Caki2 (cell line): ENCODE measurements at regions not wholly inside any gene's neighbourhood (a gene's known extent, or its start where the extent isn't known, plus 50 kb on each side); places are given as distances from the start of the nearest gene placed in this dataset.
"Not testable (repeated sequence)": the region's sequence is repeated elsewhere in the genome, so short reads cannot be mapped to it uniquely, and the experiment has no call there.

Experiments used
- DNase-seq: peaks from one replicate; pipeline ENCODE4 v3.0.0-alpha.2; 2015; ENCODE audit warnings: low read depth
- in situ Hi-C: cut with HindIII; loops from 2 replicates; pipeline ENCODE4 v1.10.0; 2016; ENCODE audit warnings: low sequenced_read_pairs, low pct_unique_long_range_greater_than_20kb, mixed read lengths

DNA sequence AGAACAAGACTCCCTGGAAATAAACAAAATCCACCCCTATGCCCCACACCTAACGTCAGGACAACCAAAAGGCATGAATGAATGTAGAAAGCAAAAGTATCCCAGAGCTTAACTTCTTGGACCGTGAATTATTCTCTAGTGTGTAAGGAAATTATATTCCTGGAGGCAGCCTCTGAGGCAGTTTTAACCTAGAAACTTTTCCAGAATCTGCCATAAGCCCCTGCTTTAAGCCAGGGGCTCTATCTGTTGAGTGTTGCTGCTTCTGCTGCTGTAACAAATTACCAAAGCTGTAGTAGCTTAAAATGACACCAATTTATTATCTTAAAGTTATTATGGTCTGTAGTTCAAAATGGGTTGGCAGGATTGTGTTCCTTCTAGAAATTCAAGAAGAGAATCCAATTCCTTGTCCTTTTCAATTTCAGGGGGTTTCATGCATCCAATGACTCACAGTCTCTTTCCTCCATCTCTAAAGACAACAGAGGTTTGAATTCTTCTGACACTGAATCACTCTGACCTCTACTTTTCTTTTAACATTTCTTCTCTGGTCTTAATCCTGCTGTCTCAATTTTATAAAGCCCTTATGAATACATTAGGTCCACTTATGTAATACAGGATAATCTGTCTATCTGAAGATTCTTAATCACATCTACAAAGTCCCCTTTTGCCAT is 242.7 kb downstream of the ATXN7L3B start:
- DNase-seq, result peak; percentile 41
- in situ Hi-C loops, result no loop called here

DNA sequence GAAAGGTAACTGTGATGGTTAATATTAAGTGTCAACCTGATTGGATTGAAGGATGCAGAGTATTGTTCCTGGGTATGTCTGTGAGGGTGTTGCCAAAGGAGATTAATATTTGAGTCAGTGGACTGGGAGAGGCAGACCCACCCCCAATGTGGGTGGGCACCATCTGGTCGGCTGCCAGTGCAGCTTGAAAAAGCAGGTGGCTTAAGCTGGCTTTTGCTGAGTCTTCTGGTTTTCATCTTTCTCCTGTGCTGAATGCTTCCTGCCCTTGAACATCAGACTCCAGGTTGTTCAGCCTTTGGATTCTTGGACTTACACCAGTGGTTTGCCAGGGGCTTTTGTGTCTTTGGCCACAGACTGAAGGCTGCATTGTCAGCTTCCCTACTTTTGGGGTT is 243.2 kb downstream of the ATXN7L3B start:
- DNase-seq, in situ Hi-C loops: not testable (repeated sequence)

DNA sequence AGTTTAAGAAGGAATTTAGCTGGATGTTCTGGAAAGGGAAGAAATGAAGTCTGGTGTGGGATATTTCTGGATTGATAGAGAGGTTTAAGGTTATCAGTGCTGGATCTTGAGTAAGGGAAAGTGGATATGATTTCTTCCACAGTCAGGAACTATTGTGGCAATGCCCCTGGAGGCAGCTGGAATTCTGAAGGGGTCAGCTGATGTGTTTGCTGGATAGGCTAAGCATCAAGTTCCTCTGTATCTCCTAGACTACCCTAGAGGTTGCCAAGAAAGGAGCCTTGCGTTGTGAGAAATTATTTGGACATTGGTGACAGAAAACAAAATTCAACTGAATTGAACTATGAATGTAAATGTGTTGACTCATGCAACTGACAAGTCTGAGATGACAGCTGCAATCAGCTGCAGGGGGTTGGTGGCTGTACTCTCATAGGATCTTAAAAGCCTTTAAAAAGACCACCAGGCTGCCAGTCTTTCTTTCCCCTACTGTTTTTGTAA is 244.4 kb downstream of the ATXN7L3B start:
- DNase-seq, result no peak
- in situ Hi-C loops, result no loop called here

DNA sequence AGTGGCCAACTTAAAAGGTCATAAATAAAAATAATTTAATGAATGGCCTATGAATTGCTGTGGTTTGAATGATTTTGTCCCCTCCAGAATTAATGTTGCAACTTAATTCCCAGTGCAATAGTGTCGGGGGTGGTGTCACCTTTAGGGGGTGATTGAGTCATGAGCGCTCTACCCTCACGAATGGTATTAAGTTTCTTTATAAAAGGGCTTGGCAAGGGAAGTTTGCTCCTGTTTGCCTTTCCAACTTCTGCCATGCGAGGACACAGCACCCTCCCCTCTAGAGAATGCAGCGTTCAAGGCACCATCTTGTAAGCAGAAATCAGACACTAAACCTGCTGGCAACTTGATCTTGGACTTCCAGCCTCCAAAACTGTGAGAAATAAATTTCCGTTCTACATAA is 253.3 kb downstream of the ATXN7L3B start:
- in situ Hi-C loops, result no loop called here
- DNase-seq, result no peak

DNA sequence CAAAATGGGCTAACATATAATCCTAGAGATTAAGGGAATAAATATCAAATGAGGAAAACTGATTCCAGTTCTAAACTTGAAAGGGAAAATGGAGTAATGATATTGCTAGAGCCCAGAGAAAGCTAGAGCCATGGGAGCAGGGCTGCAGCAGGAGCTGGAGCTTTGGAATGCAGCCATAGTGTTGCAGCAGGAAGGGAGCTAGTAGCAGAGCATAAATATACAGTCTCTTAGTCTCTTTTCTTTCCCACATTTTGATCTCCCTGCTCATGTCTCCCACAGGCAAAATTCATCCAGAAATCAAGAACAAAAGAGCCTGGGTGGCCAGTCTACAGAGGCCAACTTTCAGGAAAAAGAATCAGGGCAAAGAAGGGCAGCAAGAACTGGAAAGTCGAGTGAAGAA is 253.7 kb downstream of the ATXN7L3B start:
- in situ Hi-C loops, result no loop called here
- no peak for DNase-seq

DNA sequence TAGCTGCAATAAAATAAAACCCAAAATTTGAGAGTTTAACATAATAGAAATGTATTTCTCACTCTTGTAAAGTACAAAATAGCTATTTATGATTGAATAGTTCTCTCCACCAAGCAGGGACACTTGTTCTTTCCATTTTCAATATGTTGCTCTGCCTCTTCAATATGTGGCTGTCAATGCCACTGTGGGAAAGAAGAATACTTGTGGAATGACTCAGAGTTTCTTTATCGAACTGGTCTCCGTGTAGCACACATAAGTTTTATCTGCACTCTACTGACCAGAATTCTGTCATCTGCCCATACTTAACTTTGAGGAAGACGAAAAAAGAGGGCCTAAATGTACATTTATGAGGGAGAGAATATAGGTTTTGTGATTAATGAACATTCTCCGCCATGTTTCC is 256.9 kb downstream of the ATXN7L3B start:
- no peak for DNase-seq
- in situ Hi-C loops, result no loop called here

DNA sequence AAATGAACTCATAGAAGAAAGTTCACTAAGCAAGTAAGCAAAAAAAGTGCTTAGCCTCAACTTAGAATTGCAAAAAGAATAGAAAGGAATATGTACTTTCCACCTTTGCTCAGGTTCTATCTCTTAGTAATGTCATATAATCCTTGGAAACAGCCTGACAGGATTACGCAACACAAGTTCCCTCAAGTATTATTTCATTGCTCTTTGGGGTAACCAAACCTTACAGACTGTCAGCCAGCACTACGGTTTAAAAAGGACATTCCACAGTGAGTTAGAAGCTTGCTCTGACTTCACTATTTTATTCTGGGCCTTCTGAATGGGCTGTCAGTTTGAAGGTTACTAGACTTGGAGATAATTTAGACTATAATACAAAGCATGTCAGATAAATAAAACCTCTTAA is 264.0 kb downstream of the ATXN7L3B start:
- in situ Hi-C loops, result no loop called here
- no peak for DNase-seq

DNA sequence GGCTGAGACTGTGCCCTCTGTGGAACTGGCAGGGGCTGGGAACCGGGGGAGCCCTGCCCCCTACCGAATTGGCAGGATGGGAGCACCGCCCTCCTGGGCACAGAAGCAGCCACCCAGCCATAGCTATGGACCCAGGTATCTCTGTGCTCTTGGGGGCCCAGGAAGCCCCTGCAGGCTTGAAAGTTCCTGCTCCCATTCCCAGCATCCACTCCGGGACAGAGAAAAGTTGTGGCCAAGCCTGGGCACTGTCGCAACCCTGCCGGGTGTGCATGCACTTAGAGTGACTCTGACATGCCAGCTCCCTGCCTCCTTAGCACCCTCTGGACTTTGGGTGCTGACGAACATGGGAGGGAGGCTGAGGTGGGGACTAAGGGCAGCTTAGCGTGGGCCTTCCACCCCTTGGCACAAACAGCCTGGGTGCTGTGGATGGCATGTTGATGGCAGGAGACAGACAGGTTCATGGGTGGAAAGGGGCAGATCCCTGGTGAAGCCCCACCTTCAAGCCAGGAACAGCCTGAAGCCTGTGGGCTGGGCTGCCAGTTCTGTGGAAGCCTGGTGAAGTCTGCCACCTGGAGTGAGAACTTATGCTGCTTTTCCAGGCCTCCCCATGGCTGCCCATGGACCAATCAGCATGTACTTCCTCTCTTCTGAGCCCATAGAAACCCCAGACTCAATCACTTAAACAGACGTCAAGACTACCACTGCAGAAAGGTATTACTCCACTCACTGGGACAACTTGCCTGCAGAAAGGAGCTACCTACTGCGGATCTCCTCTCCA is 279.0 kb downstream of the ATXN7L3B start:
- in situ Hi-C loops, result no loop called here
- no peak for DNase-seq

DNA sequence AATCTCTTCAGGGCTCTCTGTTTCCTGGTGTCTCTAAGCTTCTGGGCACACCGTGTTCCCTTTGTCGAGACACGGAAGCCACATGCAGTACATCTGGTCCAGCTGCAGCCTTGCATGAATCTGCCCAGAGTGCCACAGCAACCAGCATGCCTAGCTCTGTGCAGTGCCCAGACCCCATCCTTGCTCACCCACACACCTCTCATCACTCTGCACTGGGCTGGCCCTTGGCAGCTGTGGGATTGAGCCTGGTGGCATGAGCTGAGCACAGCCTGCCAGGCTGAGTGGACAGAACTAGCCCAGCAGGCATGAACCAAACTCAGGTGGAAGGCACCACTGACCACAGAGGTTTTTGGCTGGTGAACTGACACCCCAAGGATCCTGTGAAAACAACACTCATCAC is 279.9 kb downstream of the ATXN7L3B start:
- no peak for DNase-seq
- in situ Hi-C loops, result no loop called here

DNA sequence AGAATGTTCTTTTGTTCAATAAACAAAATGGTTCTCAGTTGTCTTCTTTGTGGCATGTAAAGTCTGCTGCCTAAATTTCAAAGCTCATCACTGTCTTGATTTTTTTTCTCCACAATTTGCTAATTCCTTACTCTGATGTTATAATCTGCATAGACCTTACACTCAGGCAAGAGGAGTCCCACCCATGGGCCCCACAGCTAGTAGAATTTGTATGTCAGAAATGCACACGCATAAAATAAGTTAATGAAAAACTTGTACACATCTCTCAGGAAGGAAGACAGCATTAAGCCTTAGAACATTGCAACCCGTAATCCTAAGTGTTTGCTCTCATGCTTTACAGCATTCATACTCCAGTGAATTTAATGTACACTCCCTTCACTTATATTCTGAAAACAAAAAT is 280.8 kb downstream of the ATXN7L3B start:
- in situ Hi-C loops, result no loop called here
- DNase-seq, result no peak

DNA sequence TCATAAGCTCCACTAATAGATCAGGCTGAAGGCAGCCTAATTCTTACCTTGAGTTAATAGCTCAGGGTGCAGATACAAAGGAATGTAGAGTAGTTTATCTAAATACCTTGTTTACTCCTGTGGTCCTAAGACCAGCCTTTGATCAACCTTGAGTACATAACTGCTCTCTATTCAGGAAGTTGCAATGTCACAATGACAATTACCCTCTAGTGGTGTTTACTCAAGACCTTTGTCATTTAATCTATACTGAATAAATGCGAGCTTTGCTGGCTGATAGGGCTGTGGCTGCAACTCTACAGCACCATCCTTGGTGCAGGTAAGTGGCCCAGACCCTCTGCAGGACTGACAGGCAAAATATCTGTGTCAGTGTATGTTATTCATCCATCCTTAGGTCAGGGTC is 282.7 kb downstream of the ATXN7L3B start:
- in situ Hi-C loops, result no loop called here
- DNase-seq, result no peak

DNA sequence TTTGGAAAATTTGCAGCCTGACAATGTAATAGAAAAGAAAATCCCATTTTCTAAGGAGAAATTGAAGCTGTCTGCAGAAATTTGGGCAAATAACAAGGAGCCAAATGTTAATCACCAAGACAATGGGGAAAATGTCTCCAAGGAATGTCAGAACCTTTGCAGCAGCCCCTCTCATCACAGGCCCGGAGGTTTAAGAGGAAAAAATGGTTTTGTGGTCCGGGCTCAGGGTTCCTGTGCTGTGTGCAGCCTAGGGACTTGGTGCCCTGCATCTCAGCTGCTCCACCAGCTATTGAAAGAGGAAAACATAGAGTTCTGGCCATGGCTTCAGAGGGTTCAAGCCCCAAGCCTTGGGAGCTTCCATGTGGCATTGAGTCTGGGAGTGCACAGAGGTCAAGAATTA is 298.9 kb downstream of the ATXN7L3B start:
- in situ Hi-C loops, result no loop called here

DNA sequence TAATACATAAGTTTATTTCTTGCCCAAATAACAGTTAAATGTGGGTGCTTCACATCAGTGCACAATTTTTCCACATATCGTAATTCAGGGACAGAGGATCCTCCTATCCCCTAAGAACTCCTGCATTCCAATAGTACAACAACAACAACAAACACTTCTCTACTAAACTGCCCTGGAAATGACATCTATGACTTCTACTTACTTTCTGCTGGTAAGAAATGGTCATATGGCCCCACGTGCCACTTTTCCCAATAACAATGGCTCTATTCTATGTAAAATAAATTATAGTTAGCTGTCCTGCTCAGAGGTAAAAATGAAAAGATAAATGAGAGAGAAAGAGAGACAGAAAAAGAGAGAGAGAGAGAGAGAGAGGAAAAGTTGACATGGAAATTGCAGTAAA is 308.5 kb downstream of the ATXN7L3B start:
- DNase-seq, result no peak
- in situ Hi-C loops, result no loop called here

More for the DNA sequence above, 298.9 kb downstream of the ATXN7L3B start:
- no peak for DNase-seq

DNA sequence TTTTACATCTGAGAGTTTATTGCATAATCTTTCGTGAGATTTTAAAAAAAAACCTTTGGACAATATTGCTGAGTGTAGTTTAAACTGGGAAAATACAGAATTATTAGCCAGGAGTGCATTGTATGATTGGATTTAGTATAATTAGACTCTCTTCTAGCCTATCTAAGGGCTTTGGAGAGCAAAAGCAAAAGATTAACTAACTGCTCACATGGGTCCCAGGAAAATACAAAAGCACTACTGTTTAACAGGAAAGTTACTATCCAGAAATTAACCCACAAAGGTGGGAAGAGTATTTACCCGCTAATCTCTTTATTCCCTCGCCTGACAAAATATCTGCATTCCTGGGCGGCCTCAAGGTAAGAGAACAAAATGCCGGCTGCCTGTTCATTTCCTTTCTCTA is 309.5 kb downstream of the ATXN7L3B start:
- DNase-seq, result no peak
- in situ Hi-C loops, result no loop called here

DNA sequence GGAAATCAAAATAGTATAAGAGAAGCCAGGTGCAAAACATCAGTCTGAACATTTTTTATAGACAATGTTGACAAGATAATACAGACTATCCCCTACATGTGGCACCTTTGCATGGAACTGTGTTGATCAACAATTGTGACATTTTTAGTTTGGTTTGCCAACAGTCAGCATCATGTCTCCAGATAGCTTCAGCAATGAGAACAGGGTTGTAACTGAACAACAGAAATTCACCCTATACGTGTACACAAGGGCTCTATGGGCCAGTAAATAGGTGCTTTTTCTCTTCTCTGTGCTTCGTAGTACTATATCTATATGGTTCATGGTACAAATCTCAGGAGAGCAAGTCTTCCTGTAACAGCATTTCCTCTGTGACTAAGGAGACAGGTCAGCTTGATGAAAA is 310.4 kb downstream of the ATXN7L3B start:
- no peak for DNase-seq
- in situ Hi-C loops, result no loop called here

DNA sequence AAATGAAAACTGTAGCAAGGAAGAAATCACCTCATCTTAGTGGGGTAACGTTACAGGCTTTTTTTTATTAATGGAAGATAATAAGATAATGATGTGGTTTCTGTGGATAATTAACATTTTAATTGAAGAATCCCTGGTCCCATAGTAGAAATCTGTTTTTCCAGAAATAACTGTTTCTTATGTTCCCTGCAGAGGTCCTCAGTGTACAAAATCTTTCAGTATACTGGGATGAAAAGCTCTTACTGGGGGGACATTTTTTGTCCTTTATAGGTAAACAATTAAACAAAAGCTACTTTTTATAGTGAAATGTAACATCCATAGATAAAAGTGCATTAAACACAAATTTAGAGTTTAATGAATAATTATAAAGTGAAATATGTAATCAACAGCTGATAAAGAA is 312.2 kb downstream of the ATXN7L3B start:
- in situ Hi-C loops, result no loop called here
- no peak for DNase-seq

DNA sequence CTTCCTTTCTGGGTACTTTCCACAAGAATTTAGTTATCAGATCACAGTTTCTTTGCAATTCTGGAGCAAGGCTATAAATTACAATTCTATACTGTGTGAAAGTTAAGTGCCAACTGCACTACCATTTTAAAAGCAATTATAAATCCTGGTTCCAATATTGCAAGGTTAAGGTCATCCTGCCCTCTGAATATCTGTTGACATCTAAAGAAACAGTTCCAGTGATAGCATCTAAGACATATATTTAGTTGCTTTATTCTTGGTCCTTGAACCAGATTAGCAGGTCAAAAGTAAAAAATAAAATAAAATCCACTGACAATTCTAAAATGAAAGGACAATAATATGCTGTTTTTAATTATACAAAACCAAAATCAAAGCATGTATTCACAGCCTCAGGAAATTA is 334.2 kb downstream of the ATXN7L3B start:
- in situ Hi-C loops, result no loop called here
- no peak for DNase-seq

DNA sequence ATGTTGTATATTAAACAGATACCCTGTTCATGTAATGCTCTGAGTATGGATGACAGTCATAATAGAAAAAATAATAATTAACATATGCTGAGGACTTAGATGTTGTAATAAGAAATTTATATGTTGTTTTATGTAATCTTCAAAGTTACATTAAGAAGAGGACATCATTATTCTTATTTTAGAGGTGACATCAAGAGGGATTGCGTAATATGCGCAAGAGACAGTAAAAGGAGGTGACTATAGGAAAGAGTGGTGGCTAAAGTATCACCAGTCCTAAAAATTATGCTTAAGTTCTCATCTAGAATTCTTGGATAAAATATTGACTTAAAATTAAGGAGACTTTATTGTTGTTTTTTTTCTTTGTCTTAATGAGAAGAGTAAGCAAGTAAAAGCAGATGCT is 323.9 kb downstream of the KCNC2 start:
- DNase-seq, result no peak
- in situ Hi-C loops, result no loop called here

DNA sequence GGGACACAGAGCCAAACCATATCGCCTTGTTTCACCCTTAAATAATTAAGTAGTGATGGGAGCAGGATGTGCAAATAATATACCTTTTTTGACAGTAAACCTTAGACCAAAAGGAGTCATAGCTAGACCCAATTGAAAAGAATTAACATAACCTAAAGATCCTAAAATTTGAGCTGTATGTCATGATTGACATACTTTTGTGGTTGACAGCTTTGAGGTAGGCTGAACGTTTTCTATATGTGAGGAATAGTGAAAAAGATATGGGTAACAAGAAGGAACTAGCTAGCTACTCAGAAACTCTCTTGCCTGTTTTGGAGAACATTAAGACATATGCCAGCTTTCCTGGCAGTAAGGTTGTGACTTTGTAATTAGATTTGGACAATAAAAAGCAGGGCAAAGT is 320.6 kb downstream of the KCNC2 start:
- in situ Hi-C loops, result no loop called here
- DNase-seq, result no peak
